ENCODE measurements at regions not wholly inside any gene's neighbourhood (a gene's known extent, or its start where the extent isn't known, plus 50 kb on each side); places are given as distances from the start of the nearest gene placed in this dataset.
"Not testable (repeated sequence)": the region's sequence is repeated elsewhere in the genome, so short reads cannot be mapped to it uniquely, and the experiment has no call there.

- DNase-seq, result no peak
- H3K4me3 ChIP-seq, result no peak overlapping the region
- H3K9me3 ChIP-seq, result no peaks in the 10 kb centered on the region
- no peaks in the 10 kb centered on the region for H3K27me3 ChIP-seq (replicated peaks in 1 of 7)
- H3K27ac ChIP-seq, result no peak overlapping the region
- TF ChIP-seq CTCF (IDR thresholded peaks at IDR 0.05 in 8 of 11, conservative IDR thresholded peaks at IDR 0.05 in 3 of 11) (no peak), POLR2A (IDR thresholded peaks at IDR 0.05) (no peak), POLR2AphosphoS5 (IDR thresholded peaks at IDR 0.05) (no peak)
- intact Hi-C loops (cut with DNase I; ENCODE audit: low total_unique reads), result no loop called here
- no peaks in the 10 kb centered on the region for H3K36me3 ChIP-seq
- H3K4me1 ChIP-seq, result no peaks in the 10 kb centered on the region
These were observed 409.0 kb downstream of the TAFA4 start for GRCh38 chr3:68523330-68523729.

- Histone ChIP-seq H3K27me3 (replicated peaks in 1 of 7) (no peaks in the 10 kb centered on the region), H3K27ac (no peak overlapping the region), H3K36me3 (no peaks in the 10 kb centered on the region), H3K9me3 (no peaks in the 10 kb centered on the region), H3K4me3 (no peak overlapping the region), H3K4me1 (no peaks in the 10 kb centered on the region)
- no peak for DNase-seq
- intact Hi-C loops (cut with DNase I; ENCODE audit: low total_unique reads), result no loop called here
- TF ChIP-seq POLR2A (IDR thresholded peaks at IDR 0.05), result no peak
- TF ChIP-seq CTCF (IDR thresholded peaks at IDR 0.05 in 8 of 11, conservative IDR thresholded peaks at IDR 0.05 in 3 of 11), result no peak
- WGBS, 5 donors, result 47 to 65% (median 59%) methylated on average over 1 of the region's 1 CpG
These were observed 417.1 kb downstream of the TAFA4 start for GRCh38 chr3:68515237-68515636.

- 52 to 60% (median 59%) methylated on average over 2 of the region's 2 CpGs for WGBS, 5 donors
- Histone ChIP-seq H3K27me3 (replicated peaks in 1 of 7) (no peaks in the 10 kb centered on the region), H3K9me3 (peaks cover 0 to 29% (median 3%) of the 10 kb centered on the region in 8 donors), H3K4me1 (no peaks in the 10 kb centered on the region), H3K4me3 (no peak overlapping the region), H3K36me3 (no peaks in the 10 kb centered on the region), H3K27ac (no peak overlapping the region)
- intact Hi-C loops (cut with DNase I; ENCODE audit: low total_unique reads), result no loop called here
- no peak for DNase-seq
- TF ChIP-seq CTCF (IDR thresholded peaks at IDR 0.05 in 8 of 11, conservative IDR thresholded peaks at IDR 0.05 in 3 of 11) (no peak), POLR2AphosphoS5 (IDR thresholded peaks at IDR 0.05) (no peak), POLR2A (IDR thresholded peaks at IDR 0.05) (no peak)
These were observed 428.1 kb downstream of the TAFA4 start for GRCh38 chr3:68504201-68504600.

- H3K9me3 ChIP-seq; H3K27me3 ChIP-seq (replicated peaks in 1 of 7); DNase-seq; H3K27ac ChIP-seq; H3K36me3 ChIP-seq; intact Hi-C loops (cut with DNase I; ENCODE audit: low total_unique reads); H3K4me3 ChIP-seq; H3K4me1 ChIP-seq: not testable (repeated sequence)
- WGBS, 5 donors, result 66 to 91% (median 84%) methylated on average over 1 of the region's 1 CpG
These were observed 446.5 kb downstream of the TAFA4 start for GRCh38 chr3:68485845-68486244.

GRCh38 chr3:68485051-68485450, 447.3 kb downstream of the TAFA4 start:
- no peak overlapping the region for H3K27ac ChIP-seq
- H3K4me3 ChIP-seq, result no peak overlapping the region
- no peaks in the 10 kb centered on the region for H3K9me3 ChIP-seq
- DNase-seq, result no peak
- whole genome bisulfite sequencing, 5 donors, result 59 to 68% (median 64%) methylated on average over 1 of the region's 1 CpG
- TF ChIP-seq CTCF (IDR thresholded peaks at IDR 0.05 in 8 of 11, conservative IDR thresholded peaks at IDR 0.05 in 3 of 11), result no peak
- TF ChIP-seq POLR2A (IDR thresholded peaks at IDR 0.05), result no peak
- TF ChIP-seq POLR2AphosphoS5 (IDR thresholded peaks at IDR 0.05), result no peak
- H3K4me1 ChIP-seq, result no peaks in the 10 kb centered on the region
- intact Hi-C loops (cut with DNase I; ENCODE audit: low total_unique reads), result no loop called here
- no peaks in the 10 kb centered on the region for H3K27me3 ChIP-seq (replicated peaks in 1 of 7)
- H3K36me3 ChIP-seq, result no peaks in the 10 kb centered on the region
